HEK293 (cell line): ENCODE measurements at regions not wholly inside any gene's neighbourhood (a gene's known extent, or its start where the extent isn't known, plus 50 kb on each side); places are given as distances from the start of the nearest gene placed in this dataset.
"Not testable (repeated sequence)": the region's sequence is repeated elsewhere in the genome, so short reads cannot be mapped to it uniquely, and the experiment has no call there.

Experiments
- CTCF ChIA-PET: fragments of 350-600 bp; formaldehyde crosslinking; extraction: SDS; loops from one replicate; lab custom pipeline; 2021; ENCODE audit warnings: antibody characterized with exemption; lab: Yijun Ruan, JAX
- POLR2A ChIA-PET: fragments of 300-600 bp; formaldehyde crosslinking; extraction: SDS; loops from one replicate; lab custom pipeline; 2020; ENCODE audit warnings: antibody characterized with exemption, inconsistent platforms; lab: Yijun Ruan, JAX
- H3K27ac ChIP-seq: fragments of 200-500 bp; sonication (Bioruptor generic); 2 replicates; pipeline ENCODE4 v1.5.1; 2014; ENCODE audit warnings: low read depth, low read length, control low read depth, inconsistent platforms; ENCODE audit errors: extremely low read depth
- H3K36me3 ChIP-seq, 2 experiments: fragments of 200-500 bp in 1 of 2; sonication (Bioruptor generic) in 1 of 2; 1 replicate in 1 of 2; 2 replicates in 1 of 2; pipeline ENCODE4 v1.5.1; 2014 to 2017; ENCODE audit warnings: inconsistent platforms in 2 of 2, low read length in 2 of 2; ENCODE audit not compliant: control insufficient read depth in 2 of 2, insufficient read depth in 1 of 2
- H3K4me1 ChIP-seq: fragments of 200-500 bp; sonication (Bioruptor generic); 2 replicates; pipeline ENCODE4 v1.5.1; 2014; ENCODE audit warnings: mild to moderate bottlenecking, low read length, inconsistent platforms; ENCODE audit not compliant: control insufficient read depth, insufficient read depth
- H3K4me3 ChIP-seq: 2 replicates; pipeline ENCODE4 v1.5.1; 2011; ENCODE audit warnings: low read depth, mild to moderate bottlenecking, control low read depth, low read length, moderate library complexity
- H3K9me3 ChIP-seq: fragments of 200-500 bp; sonication (Bioruptor generic); 2 replicates; pipeline ENCODE4 v1.5.1; 2014; ENCODE audit warnings: low read depth, low read length, inconsistent platforms; ENCODE audit not compliant: control insufficient read depth, insufficient read depth
- GFI1B ChIP-seq: fragments of 450-650 bp; formaldehyde crosslinking; IDR thresholded peaks from 2 replicates; pipeline ENCODE4 v1.5.1; 2016; ENCODE audit warnings: missing biosample characterization, missing genetic modification characterization
- RBAK ChIP-seq: fragments of 450-650 bp; formaldehyde crosslinking; IDR thresholded peaks from 2 replicates; pipeline ENCODE4 v1.5.1; 2016; ENCODE audit warnings: missing biosample characterization, missing genetic modification characterization
- ZIC2 ChIP-seq: fragments of 450-650 bp; formaldehyde crosslinking; IDR thresholded peaks from 2 replicates; pipeline ENCODE4 v1.5.1; 2016; ENCODE audit warnings: missing biosample characterization, missing genetic modification characterization
- ZNF175 ChIP-seq: fragments of 450-650 bp; formaldehyde crosslinking; IDR thresholded peaks from 2 replicates; pipeline ENCODE4 v1.5.1; 2016; ENCODE audit warnings: missing biosample characterization, missing genetic modification characterization
- ZNF514 ChIP-seq: fragments of 450-650 bp; formaldehyde crosslinking; IDR thresholded peaks from 2 replicates; pipeline ENCODE4 v1.5.1; 2016; ENCODE audit warnings: missing biosample characterization, missing genetic modification characterization
- ZNF660 ChIP-seq: fragments of 450-650 bp; IDR thresholded peaks from 2 replicates; pipeline ENCODE4 v1.5.1; 2018; ENCODE audit warnings: missing biosample characterization, mild to moderate bottlenecking, missing genetic modification characterization
- ZNF768 ChIP-seq: fragments of 450-650 bp; formaldehyde crosslinking; IDR thresholded peaks from 2 replicates; pipeline ENCODE4 v1.5.1; 2018; ENCODE audit warnings: missing biosample characterization, mild to moderate bottlenecking, missing genetic modification characterization
- ZNF843 ChIP-seq: fragments of 450-650 bp; formaldehyde crosslinking; IDR thresholded peaks from 2 replicates; pipeline ENCODE4 v1.5.1; 2016; ENCODE audit warnings: missing biosample characterization, missing genetic modification characterization
- TF ChIP-seq, protein P1 (sequence below): fragments of 450-650 bp; formaldehyde crosslinking; IDR thresholded peaks from 2 replicates; pipeline ENCODE4 v1.5.1; 2016; ENCODE audit warnings: missing biosample characterization, missing genetic modification characterization

DNA sequence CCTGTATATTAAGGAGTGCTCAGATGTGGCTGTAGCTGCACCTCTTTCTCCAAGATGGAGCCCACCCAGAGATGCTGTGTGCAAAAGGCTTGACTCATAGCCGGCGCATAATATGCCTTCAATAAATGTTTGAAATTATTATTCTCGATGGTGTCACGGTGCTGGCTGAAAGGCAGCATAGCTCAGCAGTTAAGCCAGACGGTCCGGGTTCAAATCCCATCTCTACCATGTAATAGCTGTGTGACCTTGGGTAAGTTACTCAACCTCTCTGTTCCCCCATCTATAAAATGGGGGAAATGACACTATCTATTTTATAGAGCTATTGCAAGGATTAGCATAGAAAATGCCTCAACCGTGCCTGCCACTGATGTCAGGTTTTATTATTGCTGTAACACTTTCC lies 164.2 kb downstream of the GOSR1 start:
- TF ChIP-seq ZNF768 (tag by site-specific recombination) = 0 out of 2 replicates have a peak, but pooled peaks have one; percentile 26
- TF ChIP-seq, all 188 proteins: peak for 1; not testable (repeated sequence) for 187
- POLR2A ChIA-PET, H3K27ac ChIP-seq, H3K9me3 ChIP-seq, H3K36me3 ChIP-seq, H3K4me3 ChIP-seq, H3K4me1 ChIP-seq: not testable (repeated sequence)
- CTCF ChIA-PET = interaction anchor here (0.6 kb wide), 1 partner anchor 9 kb away, joined by 3 read pairs; no protein-coding TSS in a partner anchor

DNA sequence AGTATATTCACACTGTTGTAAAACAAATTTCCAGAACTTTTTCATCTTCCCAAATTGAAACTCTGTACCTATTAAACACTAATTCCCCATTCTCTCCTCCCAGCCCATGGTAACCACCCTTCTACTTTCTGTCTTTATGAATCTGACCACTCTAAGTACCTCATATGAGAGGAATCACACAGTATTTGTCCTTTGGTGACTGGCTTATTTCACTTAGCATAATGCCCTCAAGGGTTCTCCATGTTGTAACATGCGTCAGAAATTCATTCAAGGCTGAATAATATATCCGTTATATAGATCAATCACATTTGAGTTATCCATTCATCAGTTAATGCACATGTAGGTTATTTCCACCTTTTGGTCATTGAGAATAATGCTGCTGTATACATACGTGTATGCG lies 162.2 kb downstream of the GOSR1 start:
- H3K4me1 ChIP-seq, H3K4me3 ChIP-seq, H3K9me3 ChIP-seq, CTCF ChIA-PET, H3K27ac ChIP-seq, H3K36me3 ChIP-seq, POLR2A ChIA-PET: not testable (repeated sequence)

DNA sequence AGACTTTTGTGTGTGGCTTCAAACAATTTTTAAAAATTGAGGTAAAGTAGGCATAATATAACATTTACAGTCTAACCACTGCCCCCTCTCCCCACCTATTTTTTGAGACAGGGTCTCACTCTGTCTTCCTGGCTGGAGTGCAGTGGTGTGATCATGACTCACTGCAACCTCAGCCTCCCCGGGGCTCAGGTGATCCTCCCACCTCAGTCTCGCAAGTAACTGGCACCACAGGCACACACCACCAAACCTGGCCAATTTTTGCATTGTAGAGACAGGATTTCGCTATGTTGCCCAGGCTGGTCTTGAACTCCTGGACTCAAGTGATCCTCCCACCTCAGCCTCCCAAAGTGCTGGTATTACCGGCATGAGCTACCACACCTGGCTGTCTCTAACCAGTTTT lies 161.8 kb downstream of the GOSR1 start:
- H3K27ac ChIP-seq, H3K4me1 ChIP-seq: not testable (repeated sequence)

DNA sequence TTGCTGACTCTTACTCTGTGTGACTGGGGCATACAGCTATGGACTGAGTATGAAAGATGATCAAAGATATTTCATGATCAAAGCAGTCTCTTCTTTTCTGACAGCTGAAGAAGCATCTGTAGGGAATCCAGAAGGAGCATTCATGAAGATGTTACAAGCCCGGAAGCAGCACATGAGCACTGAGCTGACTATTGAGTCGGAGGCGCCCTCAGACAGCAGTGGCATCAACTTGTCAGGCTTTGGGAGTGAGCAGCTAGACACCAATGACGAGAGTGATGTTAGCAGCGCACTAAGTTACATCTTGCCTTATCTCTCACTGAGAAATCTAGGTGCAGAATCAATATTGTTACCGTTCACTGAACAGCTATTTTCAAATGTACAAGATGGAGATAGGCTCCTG lies 154.4 kb downstream of the GOSR1 start:
- POLR2A ChIA-PET, H3K9me3 ChIP-seq, H3K4me1 ChIP-seq, H3K4me3 ChIP-seq, CTCF ChIA-PET, H3K27ac ChIP-seq: not testable (repeated sequence)
- peaks cover 0 to 13% of the 10 kb centered on the region in 2 experiments; a peak in 1 of 3 replicates for H3K36me3 ChIP-seq

More for the DNA sequence above, 161.8 kb downstream of the GOSR1 start:
- H3K9me3 ChIP-seq, POLR2A ChIA-PET, H3K36me3 ChIP-seq, H3K4me3 ChIP-seq, CTCF ChIA-PET: not testable (repeated sequence)

DNA sequence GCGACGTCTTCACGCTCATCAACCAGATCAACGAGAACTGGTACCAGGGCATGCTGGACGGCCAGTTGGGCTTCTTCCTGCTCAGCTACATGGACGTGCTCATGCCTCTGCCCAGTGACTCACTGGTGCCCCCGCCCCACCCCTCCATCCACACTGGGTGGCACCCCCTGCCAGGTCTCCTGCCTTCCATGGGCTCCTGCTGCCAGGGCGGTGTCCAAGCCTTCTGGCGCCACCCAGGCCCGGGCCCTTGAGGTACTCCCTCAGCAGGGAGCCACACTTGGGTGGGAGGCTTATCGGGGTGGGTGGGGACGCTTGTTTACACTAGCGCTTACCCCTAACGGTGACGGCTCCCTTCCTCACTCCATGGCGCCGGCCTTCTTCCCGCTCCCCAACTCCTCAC lies 148.2 kb downstream of the GOSR1 start:
- H3K9me3 ChIP-seq, POLR2A ChIA-PET, H3K27ac ChIP-seq, H3K36me3 ChIP-seq, H3K4me1 ChIP-seq, CTCF ChIA-PET, H3K4me3 ChIP-seq: not testable (repeated sequence)

DNA sequence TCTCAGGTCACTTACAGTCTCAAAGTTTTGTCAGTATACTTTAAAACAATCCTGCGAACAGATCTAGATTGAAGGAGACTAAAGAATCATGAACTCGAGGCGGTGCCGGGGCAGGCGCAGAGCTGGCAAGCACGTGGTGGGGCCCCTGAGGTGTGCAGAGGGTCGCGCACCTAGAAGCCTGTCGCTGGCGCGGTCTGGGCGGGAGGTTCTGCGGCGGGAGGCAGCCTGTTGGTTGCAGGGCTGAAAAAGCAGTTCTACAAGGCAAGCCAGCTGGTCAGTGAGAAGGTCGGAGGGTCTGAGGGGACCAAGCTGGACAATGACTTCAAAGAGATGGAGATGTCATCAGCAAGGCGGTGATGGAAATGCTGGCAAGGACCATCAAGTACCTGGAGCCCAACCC lies 147.0 kb downstream of the GOSR1 start:
- CTCF ChIA-PET = interaction anchor here (0.6 kb wide), 1 partner anchor 50 kb away, joined by 3 read pairs; no protein-coding TSS in a partner anchor
- H3K4me1 ChIP-seq, H3K9me3 ChIP-seq, H3K4me3 ChIP-seq, POLR2A ChIA-PET, H3K36me3 ChIP-seq, H3K27ac ChIP-seq: not testable (repeated sequence)

DNA sequence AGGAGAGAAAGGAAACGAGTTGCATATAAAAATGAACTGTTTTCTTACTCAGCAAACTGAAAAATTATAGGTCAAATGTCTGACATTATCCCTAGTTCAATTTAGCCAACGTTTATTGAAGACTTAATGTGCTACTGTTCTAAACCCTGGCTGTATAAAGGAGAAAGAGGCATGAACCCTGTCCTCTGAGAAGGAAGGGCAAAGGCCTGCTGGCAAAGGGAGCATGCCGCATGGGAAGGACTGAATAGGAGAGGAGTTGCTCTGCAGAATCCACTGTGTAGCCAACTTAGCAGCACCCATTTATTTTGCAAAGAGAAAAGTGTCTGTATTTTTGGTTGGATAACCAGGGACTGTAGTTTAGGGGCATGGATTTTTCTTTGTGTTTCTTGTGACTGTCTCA lies 132.5 kb downstream of the GOSR1 start:
- H3K4me1 ChIP-seq, H3K36me3 ChIP-seq, CTCF ChIA-PET, POLR2A ChIA-PET, H3K4me3 ChIP-seq, H3K9me3 ChIP-seq, H3K27ac ChIP-seq: not testable (repeated sequence)

DNA sequence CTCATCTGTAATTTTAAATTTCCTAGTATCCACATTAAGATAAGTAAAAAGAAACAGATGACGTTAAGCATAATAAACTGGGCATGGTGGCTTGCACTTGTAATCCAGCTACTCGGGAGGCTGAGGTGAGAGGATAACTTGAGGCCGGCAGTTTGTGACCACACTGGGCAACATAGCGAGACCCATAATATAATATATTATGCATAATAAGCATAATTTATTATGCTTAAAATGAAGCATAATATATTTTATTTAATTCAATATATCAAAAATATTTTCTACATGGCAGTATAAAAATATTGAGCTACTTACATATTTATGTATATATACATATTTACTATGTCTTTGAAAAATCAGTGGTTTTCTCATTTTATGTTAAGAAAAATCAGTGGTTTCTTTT lies 128.3 kb downstream of the GOSR1 start:
- Histone ChIP-seq H3K4me3 (no peak overlapping the region), H3K4me1 (no peaks in the 10 kb centered on the region; the same call in 1 of the 2 replicates), H3K27ac (no peak overlapping the region), H3K9me3 (no peaks in the 10 kb centered on the region), H3K36me3 (no peaks in the 10 kb centered on the region)
- ChIA-PET CTCF (no interaction called here), POLR2A (no interaction called here)
- TF ChIP-seq ZNF660 (tag by site-specific recombination) (no peak), ZNF175 (tag by site-specific recombination) (no peak), ZNF514 (tag by site-specific recombination) (no peak), ZIC2 (tag by site-specific recombination) (no peak), RBAK (tag by site-specific recombination) (no peak), ZNF843 (tag by site-specific recombination) (no peak), GFI1B (tag by site-specific recombination) (no peak)
- TF ChIP-seq, protein P1, sequence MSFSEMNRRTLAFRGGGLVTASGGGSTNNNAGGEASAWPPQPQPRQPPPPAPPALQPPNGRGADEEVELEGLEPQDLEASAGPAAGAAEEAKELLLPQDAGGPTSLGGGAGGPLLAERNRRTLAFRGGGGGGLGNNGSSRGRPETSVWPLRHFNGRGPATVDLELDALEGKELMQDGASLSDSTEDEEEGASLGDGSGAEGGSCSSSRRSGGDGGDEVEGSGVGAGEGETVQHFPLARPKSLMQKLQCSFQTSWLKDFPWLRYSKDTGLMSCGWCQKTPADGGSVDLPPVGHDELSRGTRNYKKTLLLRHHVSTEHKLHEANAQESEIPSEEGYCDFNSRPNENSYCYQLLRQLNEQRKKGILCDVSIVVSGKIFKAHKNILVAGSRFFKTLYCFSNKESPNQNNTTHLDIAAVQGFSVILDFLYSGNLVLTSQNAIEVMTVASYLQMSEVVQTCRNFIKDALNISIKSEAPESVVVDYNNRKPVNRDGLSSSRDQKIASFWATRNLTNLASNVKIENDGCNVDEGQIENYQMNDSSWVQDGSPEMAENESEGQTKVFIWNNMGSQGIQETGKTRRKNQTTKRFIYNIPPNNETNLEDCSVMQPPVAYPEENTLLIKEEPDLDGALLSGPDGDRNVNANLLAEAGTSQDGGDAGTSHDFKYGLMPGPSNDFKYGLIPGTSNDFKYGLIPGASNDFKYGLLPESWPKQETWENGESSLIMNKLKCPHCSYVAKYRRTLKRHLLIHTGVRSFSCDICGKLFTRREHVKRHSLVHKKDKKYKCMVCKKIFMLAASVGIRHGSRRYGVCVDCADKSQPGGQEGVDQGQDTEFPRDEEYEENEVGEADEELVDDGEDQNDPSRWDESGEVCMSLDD = no peak
